Type B pancreatic cell (in vitro differentiated cells): ENCODE measurements at regions not wholly inside any gene's neighbourhood (a gene's known extent, or its start where the extent isn't known, plus 50 kb on each side); places are given as distances from the start of the nearest gene placed in this dataset.
"Not testable (repeated sequence)": the region's sequence is repeated elsewhere in the genome, so short reads cannot be mapped to it uniquely, and the experiment has no call there.

ENCODE experiments used
- DNase-seq: peaks from one replicate; pipeline ENCODE4 v3.0.0; 2021; ENCODE audit warnings: mixed read lengths; ENCODE audit not compliant: unreplicated experiment; ENCODE audit errors: extremely low spot score
- H3K27ac Mint-ChIP-seq: 2 replicates; pipeline ENCODE4 v1.8.0; 2021; ENCODE audit warnings: mild to moderate bottlenecking, mixed read lengths
- H3K27me3 Mint-ChIP-seq: 2 replicates; pipeline ENCODE4 v1.8.0; 2021; ENCODE audit warnings: mixed read lengths
- H3K36me3 Mint-ChIP-seq: 2 replicates; pipeline ENCODE4 v1.8.0; 2021; ENCODE audit warnings: mixed read lengths
- H3K4me1 Mint-ChIP-seq: one replicate; pipeline ENCODE4 v1.8.0; 2021; ENCODE audit warnings: mixed read lengths; ENCODE audit not compliant: unreplicated experiment
- H3K4me3 Mint-ChIP-seq: 2 replicates; pipeline ENCODE4 v1.8.0; 2021; ENCODE audit warnings: mild to moderate bottlenecking, mixed read lengths
- H3K9me3 Mint-ChIP-seq: 2 replicates; pipeline ENCODE4 v1.8.0; 2021; ENCODE audit warnings: mixed read lengths
- CTCF ChIP-seq: fragments of 200-600 bp; sonication (generic); conservative IDR thresholded peaks from 2 replicates; pipeline ENCODE4 v1.5.0; 2021; ENCODE audit warnings: antibody characterized with exemption, mild to moderate bottlenecking

- no peak for TF ChIP-seq CTCF
- DNase-seq = no peak
- peaks cover 41% of the 10 kb centered on the region for H3K4me1 Mint-ChIP-seq
- no peak overlapping the region for H3K27ac Mint-ChIP-seq
- H3K36me3 Mint-ChIP-seq = no peaks in the 10 kb centered on the region
- H3K27me3 Mint-ChIP-seq = no peaks in the 10 kb centered on the region
- no peaks in the 10 kb centered on the region for H3K9me3 Mint-ChIP-seq
- H3K4me3 Mint-ChIP-seq = no peak overlapping the region
Observed at GRCh38 chr2:175852879-175853615, 149.0 kb downstream of the LNPK start.

DNA sequence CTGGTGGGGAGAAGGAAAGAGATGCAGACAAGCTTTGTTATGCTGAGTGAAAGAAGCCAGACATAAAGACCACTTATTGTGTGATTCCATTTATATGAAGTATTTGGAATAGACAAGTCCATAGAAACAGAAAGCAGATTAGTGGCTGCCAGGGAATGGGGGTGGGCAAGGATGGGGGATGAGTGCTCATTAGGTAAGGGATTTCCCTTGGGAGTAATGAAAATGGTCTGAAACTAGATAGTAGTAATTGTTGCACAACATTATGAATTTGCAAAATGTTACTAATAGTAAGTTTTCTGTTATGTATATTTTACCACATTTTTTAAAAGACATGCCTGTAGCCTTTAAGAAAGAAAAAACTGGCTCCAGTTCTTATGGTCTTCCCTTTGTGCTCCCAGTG, 154.9 kb downstream of the LNPK start:
- no peak overlapping the region for H3K4me3 Mint-ChIP-seq
- DNase-seq = no peak
- H3K27ac Mint-ChIP-seq = no peak overlapping the region
- no peaks in the 10 kb centered on the region for H3K9me3 Mint-ChIP-seq
- peaks cover 6% of the 10 kb centered on the region for H3K4me1 Mint-ChIP-seq
- TF ChIP-seq CTCF = no peak
- no peaks in the 10 kb centered on the region for H3K27me3 Mint-ChIP-seq
- H3K36me3 Mint-ChIP-seq = no peaks in the 10 kb centered on the region

DNA sequence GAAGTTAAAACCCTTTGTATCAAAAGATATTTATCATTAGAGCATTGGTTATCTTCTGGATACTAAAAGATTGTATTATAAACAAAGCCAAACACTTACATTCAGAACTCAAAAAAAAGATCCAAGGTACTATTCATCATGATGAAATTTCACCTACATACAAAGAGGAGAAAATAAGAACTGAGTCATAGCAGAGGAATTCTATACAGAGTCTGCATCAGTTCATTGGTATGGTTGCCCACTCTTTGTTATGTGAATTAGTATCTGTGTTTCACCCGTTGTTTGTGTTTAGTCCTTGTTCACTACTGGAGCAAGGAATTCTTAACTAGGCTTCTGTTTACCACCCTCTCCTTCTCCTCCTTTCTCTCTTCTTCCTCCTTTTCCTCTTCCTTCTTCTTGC, 157.9 kb downstream of the LNPK start:
- Mint-ChIP-seq H3K27ac (no peak overlapping the region), H3K27me3 (peaks cover 4% of the 10 kb centered on the region), H3K36me3 (no peaks in the 10 kb centered on the region), H3K4me3 (no peak overlapping the region), H3K9me3 (no peaks in the 10 kb centered on the region), H3K4me1 (no peaks in the 10 kb centered on the region)
- DNase-seq = no peak
- TF ChIP-seq CTCF = no peak

- Mint-ChIP-seq H3K27me3 (peaks cover 4% of the 10 kb centered on the region), H3K4me1 (no peaks in the 10 kb centered on the region)
Observed at GRCh38 chr2:175843625-175844024, 158.4 kb downstream of the LNPK start.

GRCh38 chr2:175842996-175843395, 159.1 kb downstream of the LNPK start:
- no peak overlapping the region for H3K4me3 Mint-ChIP-seq
- DNase-seq = no peak
- no peaks in the 10 kb centered on the region for H3K36me3 Mint-ChIP-seq
- H3K27me3 Mint-ChIP-seq = peaks cover 4% of the 10 kb centered on the region
- H3K27ac Mint-ChIP-seq = no peak overlapping the region
- H3K4me1 Mint-ChIP-seq = no peaks in the 10 kb centered on the region
- no peak for TF ChIP-seq CTCF
- H3K9me3 Mint-ChIP-seq = no peaks in the 10 kb centered on the region

More at GRCh38 chr2:175843625-175844024, 158.4 kb downstream of the LNPK start:
- no peaks in the 10 kb centered on the region for H3K36me3 Mint-ChIP-seq
- no peak overlapping the region for H3K4me3 Mint-ChIP-seq
- H3K27ac Mint-ChIP-seq = no peak overlapping the region
- DNase-seq = no peak
- TF ChIP-seq CTCF = no peak
- no peaks in the 10 kb centered on the region for H3K9me3 Mint-ChIP-seq

DNA sequence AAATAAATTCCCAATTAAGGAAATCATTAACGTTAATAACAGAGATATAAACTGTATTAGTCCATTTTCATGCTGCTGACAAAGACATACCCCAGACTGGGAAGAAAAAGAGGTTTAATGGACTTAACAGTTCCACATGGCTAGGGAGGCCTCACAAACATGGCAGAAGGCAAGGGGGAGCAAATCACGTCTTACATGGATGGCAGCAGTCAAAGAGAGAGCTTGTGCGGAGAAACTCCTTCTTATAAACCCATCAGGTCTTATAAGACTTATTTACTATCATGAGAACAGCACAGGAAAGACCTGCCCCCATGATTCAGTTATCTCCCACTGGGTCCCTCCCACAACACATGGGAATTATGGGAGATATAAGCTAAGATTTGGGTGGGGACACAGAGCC, 161.3 kb downstream of the LNPK start:
- H3K27ac Mint-ChIP-seq, H3K4me1 Mint-ChIP-seq, H3K36me3 Mint-ChIP-seq, DNase-seq, H3K9me3 Mint-ChIP-seq, H3K4me3 Mint-ChIP-seq, H3K27me3 Mint-ChIP-seq: not testable (repeated sequence)
